IMR-90 (cell line): ENCODE measurements at regions not wholly inside any gene's neighbourhood (a gene's known extent, or its start where the extent isn't known, plus 50 kb on each side); places are given as distances from the start of the nearest gene placed in this dataset.
"Not testable (repeated sequence)": the region's sequence is repeated elsewhere in the genome, so short reads cannot be mapped to it uniquely, and the experiment has no call there.

Experiments used
- ATAC-seq: fragments of 200-7000 bp; cut with Tn5 transposase; 2 replicates; pipeline ENCODE4 v1.9.1; 2020; ENCODE audit warnings: low read depth, mild to moderate bottlenecking, moderate library complexity
- BruUV-seq: library from RNA; stranded (reverse); fragments of 400-500 nt; replicated peaks from 2 replicates; lab custom pipeline; 2021; lab: Mats Ljungman, UMichigan
- CTCF ChIA-PET: fragments of 300-600 bp; formaldehyde crosslinking; extraction: SDS; loops from one replicate; lab custom pipeline; 2021; ENCODE audit warnings: antibody characterized with exemption; lab: Yijun Ruan, JAX
- POLR2A ChIA-PET: fragments of 300-600 bp; sonication (Branson Sonifier 250); formaldehyde crosslinking; loops from one replicate; lab custom pipeline; 2022; ENCODE audit warnings: antibody characterized with exemption; ENCODE audit not compliant: unreplicated experiment; lab: Charles Lee
- DNase-seq: peaks from one replicate; pipeline ENCODE4 v3.0.0; 2013
- H2AFZ ChIP-seq: replicated peaks from 2 replicates; pipeline ENCODE3; 2013; ENCODE audit warnings: low read length, mild to moderate bottlenecking; ENCODE audit not compliant: poor library complexity
- H2AK5ac ChIP-seq: 2 replicates; pipeline ENCODE4 v1.6.1; 2013; ENCODE audit warnings: low read depth, low read length, inconsistent platforms
- H2AK9ac ChIP-seq: replicated peaks from 2 replicates; pipeline ENCODE3; 2013; ENCODE audit warnings: mild to moderate bottlenecking, low read depth, low read length, moderate library complexity; ENCODE audit not compliant: poor library complexity
- H2BK120ac ChIP-seq: 2 replicates; pipeline ENCODE4 v1.6.1; 2013; ENCODE audit warnings: low read depth, low read length, inconsistent platforms
- H2BK15ac ChIP-seq: 3 replicates; pipeline ENCODE4 v1.6.1; 2013; ENCODE audit warnings: low read depth, low read length, inconsistent platforms
- H2BK20ac ChIP-seq: 2 replicates; pipeline ENCODE4 v1.6.1; 2013; ENCODE audit warnings: low read depth, mild to moderate bottlenecking, inconsistent platforms, low read length, moderate library complexity
- H2BK5ac ChIP-seq: 2 replicates; pipeline ENCODE4 v1.6.1; 2013; ENCODE audit warnings: mild to moderate bottlenecking, low read depth, low read length, inconsistent platforms; ENCODE audit not compliant: poor library complexity, severe bottlenecking
- H3K14ac ChIP-seq: replicated peaks from 2 replicates; pipeline ENCODE4 v1.6.1; 2013; ENCODE audit warnings: low read depth, low read length, inconsistent platforms
- H3K18ac ChIP-seq: 2 replicates; pipeline ENCODE4 v1.6.1; 2013; ENCODE audit warnings: low read depth, low read length, control low read depth
- H3K23ac ChIP-seq: 2 replicates; pipeline ENCODE4 v1.6.1; 2013; ENCODE audit warnings: low read depth, low read length, inconsistent platforms
- H3K27ac ChIP-seq: 2 replicates; pipeline ENCODE4 v1.5.1; 2013; ENCODE audit warnings: mild to moderate bottlenecking, control low read depth, low read length; ENCODE audit not compliant: insufficient read depth
- H3K27me3 ChIP-seq: 2 replicates; pipeline ENCODE4 v1.6.1; 2013; ENCODE audit warnings: low read length; ENCODE audit not compliant: control insufficient read depth, insufficient read depth
- H3K36me3 ChIP-seq: 2 replicates; pipeline ENCODE4 v1.6.1; 2013; ENCODE audit warnings: low read length, mixed read lengths; ENCODE audit not compliant: control insufficient read depth, insufficient read depth
- H3K4ac ChIP-seq: 2 replicates; pipeline ENCODE4 v1.6.1; 2013; ENCODE audit warnings: low read depth, low read length, inconsistent platforms
- H3K4me1 ChIP-seq: 2 replicates; pipeline ENCODE4 v1.6.1; 2013; ENCODE audit warnings: low read length, mixed read lengths; ENCODE audit not compliant: control insufficient read depth, insufficient read depth
- H3K4me2 ChIP-seq: 2 replicates; pipeline ENCODE4 v1.6.1; 2013; ENCODE audit warnings: low read depth, mild to moderate bottlenecking, control low read depth, low read length, moderate library complexity
- H3K4me3 ChIP-seq: 2 replicates; pipeline ENCODE4 v1.5.1; 2013; ENCODE audit warnings: low read depth, mild to moderate bottlenecking, control low read depth, low read length, moderate library complexity; ENCODE audit not compliant: insufficient read depth
- H3K56ac ChIP-seq: 2 replicates; pipeline ENCODE4 v1.6.1; 2013; ENCODE audit warnings: low read length, inconsistent platforms; ENCODE audit not compliant: insufficient read depth; ENCODE audit errors: extremely low read depth
- H3K79me1 ChIP-seq, 2 experiments: 2 replicates each; pipeline ENCODE4 v1.6.1; 2013; ENCODE audit warnings: low read length in 2 of 2, inconsistent platforms in 1 of 2, low read depth in 1 of 2
- H3K9ac ChIP-seq: 2 replicates; pipeline ENCODE4 v1.6.1; 2013; ENCODE audit warnings: low read depth, low read length, control low read depth
- H3K9me1 ChIP-seq: 2 replicates; pipeline ENCODE4 v1.6.1; 2013; ENCODE audit warnings: low read length, inconsistent platforms; ENCODE audit not compliant: insufficient read depth
- H3K9me3 ChIP-seq: 2 replicates; pipeline ENCODE4 v1.6.1; 2013; ENCODE audit warnings: low read length; ENCODE audit not compliant: control insufficient read depth, insufficient read depth
- H4K20me1 ChIP-seq: 2 replicates; pipeline ENCODE4 v1.6.1; 2013; ENCODE audit warnings: low read length, inconsistent platforms; ENCODE audit not compliant: insufficient read depth
- H4K5ac ChIP-seq: 2 replicates; pipeline ENCODE4 v1.6.1; 2013; ENCODE audit warnings: mild to moderate bottlenecking, low read depth, low read length, control low read depth
- H4K8ac ChIP-seq, 2 experiments: 2 replicates each; pipeline ENCODE4 v1.6.1; 2013; ENCODE audit warnings: low read depth in 2 of 2, low read length in 2 of 2, control low read depth in 1 of 2, inconsistent platforms in 1 of 2
- H4K91ac ChIP-seq: 2 replicates; pipeline ENCODE4 v1.6.1; 2013; ENCODE audit warnings: low read depth, low read length, inconsistent platforms; ENCODE audit not compliant: insufficient read depth
- MAZ ChIP-seq: IDR thresholded peaks from 2 replicates; pipeline ENCODE4 v1.6.1; 2012; ENCODE audit warnings: low read depth, mild to moderate bottlenecking, low read length, improper control_type of control experiment, moderate library complexity, borderline replicate concordance
- NFE2L2 ChIP-seq: fragments of 150-350 bp; IDR thresholded peaks from 2 replicates; pipeline ENCODE4 v1.6.1; 2016; ENCODE audit warnings: low read depth, mild to moderate bottlenecking, low read length
- POLR2A ChIP-seq: IDR thresholded peaks from 2 replicates; pipeline ENCODE4 v1.6.1; 2012; ENCODE audit warnings: mild to moderate bottlenecking, low read depth, low read length
- WGBS, 2 experiments: methylation state at CpG; one replicate each; pipeline versions ENCODE4 v1.1.5 to v1.1.7; 2013; ENCODE audit warnings: missing lambda C conversion rate in 2 of 2; ENCODE audit not compliant: insufficient read length in 1 of 2; ENCODE audit errors: extremely low coverage in 2 of 2; 5-methylcytosine and 5-hydroxymethylcytosine counted together
- dilution Hi-C: fragments of 300-500 bp; cut with HindIII; formaldehyde crosslinking; loops from one replicate; pipeline ENCODE4 v1.14.3; 2018; ENCODE audit warnings: low sequenced_read_pairs; ENCODE audit not compliant: unreplicated experiment
- in situ Hi-C: fragments of 300-500 bp; cut with MboI; formaldehyde crosslinking; loops from 3 replicates; pipeline ENCODE4 v1.14.3; 2019; ENCODE audit warnings: low sequenced_read_pairs, inconsistent platforms, mixed read lengths
- intact Hi-C: fragments of 100-400 bp; cut with micrococcal nuclease; formaldehyde crosslinking; loops from 2 replicates; pipeline ENCODE4 v1.10.0; 2022

- ATAC-seq (no peak), DNase-seq (no peak)
- no peak overlapping the region for H2AK9ac ChIP-seq
- no peak overlapping the region for H3K4me3 ChIP-seq
- H3K23ac ChIP-seq: no peak overlapping the region
- no peaks in the 10 kb centered on the region for H3K36me3 ChIP-seq
- H2AK5ac ChIP-seq: no peak overlapping the region
- dilution Hi-C loops: no loop called here
- H3K4ac ChIP-seq: no peak overlapping the region
- H4K5ac ChIP-seq: no peak overlapping the region
- no peak overlapping the region for H2BK120ac ChIP-seq
- H3K27ac ChIP-seq: no peak overlapping the region
- no peak overlapping the region for H3K9ac ChIP-seq
- H2BK15ac ChIP-seq: no peak overlapping the region
- no peak overlapping the region for H3K18ac ChIP-seq
- POLR2A ChIA-PET: interaction anchor here (0.5 kb wide), 1 partner anchor 587 kb away, joined by 4 read pairs; no protein-coding TSS in a partner anchor
- H3K79me1 ChIP-seq: no peaks in the 10 kb centered on the region
- CTCF ChIA-PET: no interaction called here
- no peak overlapping the region for H4K8ac ChIP-seq
- H3K4me1 ChIP-seq: no peaks in the 10 kb centered on the region
- no peaks in the 10 kb centered on the region for H3K9me1 ChIP-seq
- H3K4me2 ChIP-seq: no peak overlapping the region
- no peak overlapping the region for H3K14ac ChIP-seq
- H3K56ac ChIP-seq: no peak overlapping the region
- WGBS, 2 experiments: 20% methylated on average over 1 of the region's 3 CpGs; no CpG with 5 or more reads in 1 of the 2 experiments
- TF ChIP-seq POLR2A: no peak
- no peak for TF ChIP-seq NFE2L2
- no peak for TF ChIP-seq MAZ
- in situ Hi-C loops: no loop called here
- H4K91ac ChIP-seq: no peak overlapping the region
- H4K20me1 ChIP-seq: no peaks in the 10 kb centered on the region
- no peaks in the 10 kb centered on the region for H3K9me3 ChIP-seq
- intact Hi-C loops: loop anchor here (2.0 kb wide), 1 partner anchor 20 kb away; no protein-coding TSS in a partner anchor
- no peak overlapping the region for H2AFZ ChIP-seq
- no peaks in the 10 kb centered on the region for H3K27me3 ChIP-seq
- no peak overlapping the region for H2BK5ac ChIP-seq
- no peak overlapping the region for H2BK20ac ChIP-seq
- no TSS peak for BruUV-seq
Observed at GRCh38 chr6:48377115-48377514, 266.1 kb upstream of the PTCHD4 start.

- DNase-seq, H3K23ac ChIP-seq, in situ Hi-C loops, H3K27me3 ChIP-seq, BruUV-seq, ATAC-seq, H2AFZ ChIP-seq, H3K9me1 ChIP-seq, H3K27ac ChIP-seq, H2BK15ac ChIP-seq, H3K56ac ChIP-seq, H3K36me3 ChIP-seq, POLR2A ChIA-PET, H4K5ac ChIP-seq, H3K79me1 ChIP-seq, H3K18ac ChIP-seq, H2BK120ac ChIP-seq, dilution Hi-C loops, H3K4me3 ChIP-seq, intact Hi-C loops, CTCF ChIA-PET, H3K4ac ChIP-seq, H2BK5ac ChIP-seq, H2AK5ac ChIP-seq, H3K14ac ChIP-seq, H2BK20ac ChIP-seq, H2AK9ac ChIP-seq, H4K91ac ChIP-seq, H3K9me3 ChIP-seq, H3K4me1 ChIP-seq, H4K8ac ChIP-seq, H3K9ac ChIP-seq, H3K4me2 ChIP-seq, H4K20me1 ChIP-seq: not testable (repeated sequence)
- no CpG with 5 or more reads among the region's 34 CpGs for WGBS, 2 experiments
Observed at GRCh38 chr6:48371226-48371625, 260.2 kb upstream of the PTCHD4 start.
